ENCODE measurements at regions not wholly inside any gene's neighbourhood (a gene's known extent, or its start where the extent isn't known, plus 50 kb on each side); places are given as distances from the start of the nearest gene placed in this dataset.

DNA sequence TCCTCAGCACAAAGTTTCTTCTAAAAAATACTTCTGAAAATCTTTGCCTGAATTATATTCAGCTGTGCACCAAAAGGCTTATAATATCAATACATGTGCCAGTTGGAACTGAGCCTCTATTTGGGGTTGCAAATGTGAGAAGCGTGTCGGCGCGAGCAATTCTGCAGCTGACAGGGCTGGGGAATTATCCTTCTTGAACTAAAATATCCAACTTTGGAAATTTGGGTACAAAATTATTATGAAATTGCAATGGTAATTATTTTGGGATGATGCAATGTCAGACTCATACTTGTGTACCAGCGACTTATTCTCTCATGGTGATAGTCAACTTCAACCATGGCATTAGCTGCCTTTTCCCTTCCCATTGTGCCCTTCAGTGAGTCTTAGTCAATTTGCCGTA lies 507.0 kb upstream of the KLF6 start:
- H3K27ac ChIP-seq (ENCODE audit: extremely low read depth, low read depth, low read length), result no peak overlapping the region
- ChIA-PET POLR2A (no interaction called here), CTCF (interaction anchor here (0.6 to 1.4 kb wide), 4 partner anchors 28 to 1225 kb away, joined by 3 to 4 read pairs (median 4); partner anchors contain the start of gene PFKP)
- H3K4me1 ChIP-seq (ENCODE audit: control insufficient read depth, insufficient read depth, low read length), result no peaks in the 10 kb centered on the region
- no peak for TF ChIP-seq ZNF544 (tag by site-specific recombination; IDR thresholded peaks at IDR 0.05)
- no peak for TF ChIP-seq ZBTB8A (tag by site-specific recombination; IDR thresholded peaks at IDR 0.05)
- TF ChIP-seq, protein P1, sequence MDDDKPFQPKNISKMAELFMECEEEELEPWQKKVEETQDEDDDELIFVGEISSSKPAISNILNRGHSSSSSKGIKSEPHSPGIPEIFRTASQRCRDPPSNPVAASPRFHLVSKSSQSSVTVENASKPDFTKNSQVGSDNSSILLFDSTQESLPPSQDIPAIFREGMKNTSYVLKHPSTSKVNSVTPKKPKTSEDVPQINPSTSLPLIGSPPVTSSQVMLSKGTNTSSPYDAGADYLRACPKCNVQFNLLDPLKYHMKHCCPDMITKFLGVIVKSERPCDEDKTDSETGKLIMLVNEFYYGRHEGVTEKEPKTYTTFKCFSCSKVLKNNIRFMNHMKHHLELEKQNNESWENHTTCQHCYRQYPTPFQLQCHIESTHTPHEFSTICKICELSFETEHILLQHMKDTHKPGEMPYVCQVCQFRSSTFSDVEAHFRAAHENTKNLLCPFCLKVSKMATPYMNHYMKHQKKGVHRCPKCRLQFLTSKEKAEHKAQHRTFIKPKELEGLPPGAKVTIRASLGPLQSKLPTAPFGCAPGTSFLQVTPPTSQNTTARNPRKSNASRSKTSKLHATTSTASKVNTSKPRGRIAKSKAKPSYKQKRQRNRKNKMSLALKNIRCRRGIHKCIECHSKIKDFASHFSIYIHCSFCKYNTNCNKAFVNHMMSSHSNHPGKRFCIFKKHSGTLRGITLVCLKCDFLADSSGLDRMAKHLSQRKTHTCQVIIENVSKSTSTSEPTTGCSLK (tag by site-specific recombination; IDR thresholded peaks at IDR 0.05), result no peak
- no peak for TF ChIP-seq ZNF16 (tag by site-specific recombination; IDR thresholded peaks at IDR 0.05; ENCODE audit: low read depth)
- no peak for TF ChIP-seq ZNF132 (tag by site-specific recombination; IDR thresholded peaks at IDR 0.05; ENCODE audit: borderline replicate concordance)
- TF ChIP-seq ZNF654 (tag by site-specific recombination; IDR thresholded peaks at IDR 0.05; ENCODE audit: low read depth), result no peak
- no peak for TF ChIP-seq YY1 (tag by site-specific recombination; IDR thresholded peaks at IDR 0.05)
- no peak for TF ChIP-seq ZNF223 (tag by site-specific recombination; IDR thresholded peaks at IDR 0.05)
- TF ChIP-seq HOXA7 (CRISPR knock-in tag; IDR thresholded peaks at IDR 0.05; ENCODE audit: borderline replicate concordance), result no peak
- no peak for TF ChIP-seq ZNF513 (tag by site-specific recombination; IDR thresholded peaks at IDR 0.05)
- TF ChIP-seq, protein P2, sequence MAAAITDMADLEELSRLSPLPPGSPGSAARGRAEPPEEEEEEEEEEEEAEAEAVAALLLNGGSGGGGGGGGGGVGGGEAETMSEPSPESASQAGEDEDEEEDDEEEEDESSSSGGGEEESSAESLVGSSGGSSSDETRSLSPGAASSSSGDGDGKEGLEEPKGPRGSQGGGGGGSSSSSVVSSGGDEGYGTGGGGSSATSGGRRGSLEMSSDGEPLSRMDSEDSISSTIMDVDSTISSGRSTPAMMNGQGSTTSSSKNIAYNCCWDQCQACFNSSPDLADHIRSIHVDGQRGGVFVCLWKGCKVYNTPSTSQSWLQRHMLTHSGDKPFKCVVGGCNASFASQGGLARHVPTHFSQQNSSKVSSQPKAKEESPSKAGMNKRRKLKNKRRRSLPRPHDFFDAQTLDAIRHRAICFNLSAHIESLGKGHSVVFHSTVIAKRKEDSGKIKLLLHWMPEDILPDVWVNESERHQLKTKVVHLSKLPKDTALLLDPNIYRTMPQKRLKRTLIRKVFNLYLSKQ (tag by site-specific recombination; IDR thresholded peaks at IDR 0.05; ENCODE audit: borderline replicate concordance), result no peak
- TF ChIP-seq GLIS1 (tag by site-specific recombination; IDR thresholded peaks at IDR 0.05), result no peak
- TF ChIP-seq SALL2 (tag by site-specific recombination; IDR thresholded peaks at IDR 0.05; ENCODE audit: borderline replicate concordance), result no peak
- no peak for TF ChIP-seq ZNF692 (tag by site-specific recombination; IDR thresholded peaks at IDR 0.05)
- TF ChIP-seq GLIS2 (tag by site-specific recombination; IDR thresholded peaks at IDR 0.05), result no peak
- no peak for TF ChIP-seq ZNF19 (tag by site-specific recombination; IDR thresholded peaks at IDR 0.05; ENCODE audit: low read depth)
- no peak for TF ChIP-seq ZNF121 (tag by site-specific recombination; IDR thresholded peaks at IDR 0.05)
- H3K9me3 ChIP-seq (ENCODE audit: control insufficient read depth, insufficient read depth, low read depth, low read length), result no peaks in the 10 kb centered on the region
- H3K36me3 ChIP-seq (ENCODE audit: control insufficient read depth in 2 of 2, insufficient read depth in 1 of 2, low read length in 2 of 2), result no peaks in the 10 kb centered on the region
- no peak overlapping the region for H3K4me3 ChIP-seq (ENCODE audit: low read depth, low read length)

GRCh38 chr10:4285121-4285520 lies 500.1 kb upstream of the KLF6 start:
- CTCF ChIA-PET, result no interaction called here
- H3K36me3 ChIP-seq (ENCODE audit: control insufficient read depth in 2 of 2, insufficient read depth in 1 of 2, low read length in 2 of 2), result no peaks in the 10 kb centered on the region
- POLR2A ChIA-PET, result no interaction called here
- TF ChIP-seq ZIC2 (tag by site-specific recombination; IDR thresholded peaks at IDR 0.05), result no peak
- no peak for TF ChIP-seq ZNF362 (tag by site-specific recombination; IDR thresholded peaks at IDR 0.05)
- no peak for TF ChIP-seq ZNF549 (tag by site-specific recombination; IDR thresholded peaks at IDR 0.05)
- no peak for TF ChIP-seq ZNF433 (tag by site-specific recombination; IDR thresholded peaks at IDR 0.05; ENCODE audit: low read depth)
- TF ChIP-seq ZNF133 (tag by site-specific recombination; IDR thresholded peaks at IDR 0.05), result no peak
- no peak for TF ChIP-seq ZNF24 (tag by site-specific recombination; IDR thresholded peaks at IDR 0.05)
- TF ChIP-seq IKZF3 (tag by site-specific recombination; IDR thresholded peaks at IDR 0.05), result no peak
- TF ChIP-seq ZNF785 (tag by site-specific recombination; IDR thresholded peaks at IDR 0.05), result no peak
- no peak for TF ChIP-seq ZNF23 (tag by site-specific recombination; IDR thresholded peaks at IDR 0.05; ENCODE audit: borderline replicate concordance)
- TF ChIP-seq ZNF311 (tag by site-specific recombination; IDR thresholded peaks at IDR 0.05; ENCODE audit: borderline replicate concordance), result no peak
- TF ChIP-seq ZNF10 (tag by site-specific recombination; IDR thresholded peaks at IDR 0.05), result no peak
- TF ChIP-seq ZNF391 (tag by site-specific recombination; IDR thresholded peaks at IDR 0.05; ENCODE audit: borderline replicate concordance, low read depth), result no peak
- no peak for TF ChIP-seq ZNF239 (tag by site-specific recombination; IDR thresholded peaks at IDR 0.05)
- TF ChIP-seq ZFHX2 (tag by site-specific recombination; conservative IDR thresholded peaks at IDR 0.05), result no peak

More at GRCh38 chr10:4285121-4285520, 500.1 kb upstream of the KLF6 start:
- Histone ChIP-seq H3K4me1 (ENCODE audit: control insufficient read depth, insufficient read depth, low read length) (peaks cover 7% of the 10 kb centered on the region), H3K27ac (ENCODE audit: extremely low read depth, low read depth, low read length) (no peak overlapping the region), H3K4me3 (ENCODE audit: low read depth, low read length) (no peak overlapping the region), H3K9me3 (ENCODE audit: control insufficient read depth, insufficient read depth, low read depth, low read length) (no peaks in the 10 kb centered on the region)
